DND-41 (cell line): ENCODE measurements at regions not wholly inside any gene's neighbourhood (a gene's known extent, or its start where the extent isn't known, plus 50 kb on each side); places are given as distances from the start of the nearest gene placed in this dataset.

Source experiments
- CTCF ChIP-seq: IDR thresholded peaks from 2 replicates; pipeline ENCODE4 v1.5.1; 2012; ENCODE audit warnings: borderline replicate concordance, low read length, moderate library complexity, mild to moderate bottlenecking; ENCODE audit not compliant: poor library complexity, severe bottlenecking; ENCODE audit errors: extremely low read depth
- EZH2 ChIP-seq: IDR thresholded peaks from 3 replicates; pipeline ENCODE4 v1.6.1; 2012; ENCODE audit warnings: borderline replicate concordance, low read depth, mild to moderate bottlenecking, moderate library complexity, low read length, inconsistent platforms; ENCODE audit not compliant: severe bottlenecking

GRCh38 chr5:124468671-124469411 lies 277.6 kb downstream of the ZNF608 start:
- TF ChIP-seq CTCF (no peak), EZH2 (no peak)
